BLaER1 treated with 17β-estradiol and CSF1 and Interleukin-3, amounts not matched to agents 10 nM and 100 nM (cell line): ENCODE measurements at regions not wholly inside any gene's neighbourhood (a gene's known extent, or its start where the extent isn't known, plus 50 kb on each side); places are given as distances from the start of the nearest gene placed in this dataset.

Source experiments
- H3K27ac ChIP-seq, 11 experiments: shearing (Covaris generic); formaldehyde crosslinking; 2 replicates each; pipeline ENCODE4 v1.8.1; 2022
- H3K27me3 ChIP-seq, 11 experiments: shearing (Covaris generic); formaldehyde crosslinking; 2 replicates each; pipeline ENCODE4 v1.8.1; 2022
- H3K36me3 ChIP-seq, 11 experiments: shearing (Covaris generic); formaldehyde crosslinking; 2 replicates each; pipeline ENCODE4 v1.8.1; 2022
- H3K4me1 ChIP-seq, 10 experiments: shearing (Covaris generic); formaldehyde crosslinking; 2 replicates each; pipeline ENCODE4 v1.8.1; 2022
- H3K4me2 ChIP-seq, 11 experiments: shearing (Covaris generic); formaldehyde crosslinking; 2 replicates each; pipeline ENCODE4 v1.8.1; 2022
- H3K4me3 ChIP-seq, 10 experiments: shearing (Covaris generic); formaldehyde crosslinking; 2 replicates each; pipeline ENCODE4 v1.8.1; 2022
- H3K9ac ChIP-seq, 11 experiments: shearing (Covaris generic); formaldehyde crosslinking; 2 replicates each; pipeline ENCODE4 v1.8.1; 2022
- H3K9me3 ChIP-seq, 11 experiments: shearing (Covaris generic); formaldehyde crosslinking; replicated peaks in 1 of 11; 2 replicates each; pipeline ENCODE4 v1.8.1; 2022
- H4K20me1 ChIP-seq, 11 experiments: shearing (Covaris generic); formaldehyde crosslinking; 2 replicates each; pipeline ENCODE4 v1.8.1; 2022
- Cebpa-rat ChIP-seq, 11 experiments: shearing (Covaris generic); IDR thresholded peaks; 2 replicates each; pipeline ENCODE4 v1.8.1; 2022

- H3K9me3 ChIP-seq = peaks cover 0 to 7% (median 0%) of the 10 kb centered on the region in 11 experiments; a peak in 1 of 22 replicates
- H3K9ac ChIP-seq = no peak overlapping the region
- TF ChIP-seq Cebpa-rat (IDR thresholded peaks at IDR 0.05) = no peak
- H3K27ac ChIP-seq = no peak overlapping the region
- no peaks in the 10 kb centered on the region for H3K27me3 ChIP-seq
- no peaks in the 10 kb centered on the region for H4K20me1 ChIP-seq
- H3K36me3 ChIP-seq = no peaks in the 10 kb centered on the region
- H3K4me2 ChIP-seq = no peak overlapping the region
- H3K4me1 ChIP-seq = no peaks in the 10 kb centered on the region
- H3K4me3 ChIP-seq = no peak overlapping the region
These were observed 190.6 kb downstream of the MFSD1 start for GRCh38 chr3:158992463-158992862.

GRCh38 chr3:158994386-158994785, 192.5 kb downstream of the MFSD1 start:
- H4K20me1 ChIP-seq = no peaks in the 10 kb centered on the region
- no peak for TF ChIP-seq Cebpa-rat (IDR thresholded peaks at IDR 0.05)
- H3K36me3 ChIP-seq = no peaks in the 10 kb centered on the region
- no peak overlapping the region for H3K9ac ChIP-seq
- peaks cover 0 to 7% (median 0%) of the 10 kb centered on the region in 11 experiments; a peak in 1 of 22 replicates for H3K9me3 ChIP-seq
- no peaks in the 10 kb centered on the region for H3K4me1 ChIP-seq
- H3K4me3 ChIP-seq = no peak overlapping the region
- H3K27me3 ChIP-seq = no peaks in the 10 kb centered on the region
- no peak overlapping the region for H3K4me2 ChIP-seq
- no peak overlapping the region for H3K27ac ChIP-seq

GRCh38 chr3:159001711-159002110, 199.9 kb downstream of the MFSD1 start:
- Histone ChIP-seq H3K4me3 (no peak overlapping the region), H3K27me3 (no peaks in the 10 kb centered on the region), H4K20me1 (no peaks in the 10 kb centered on the region), H3K9ac (no peak overlapping the region), H3K9me3 (no peaks in the 10 kb centered on the region), H3K4me2 (no peak overlapping the region), H3K4me1 (no peaks in the 10 kb centered on the region), H3K36me3 (no peaks in the 10 kb centered on the region), H3K27ac (no peak overlapping the region)
- TF ChIP-seq Cebpa-rat (IDR thresholded peaks at IDR 0.05) = no peak

GRCh38 chr3:159005137-159005536, 203.3 kb downstream of the MFSD1 start:
- Histone ChIP-seq H3K9me3 (no peaks in the 10 kb centered on the region), H3K36me3 (no peaks in the 10 kb centered on the region), H3K9ac (no peak overlapping the region), H3K27me3 (no peaks in the 10 kb centered on the region), H3K4me3 (no peak overlapping the region), H4K20me1 (no peaks in the 10 kb centered on the region), H3K4me2 (no peak overlapping the region), H3K4me1 (peaks cover 0 to 4% (median 0%) of the 10 kb centered on the region in 10 experiments; a peak in 1 of 20 replicates), H3K27ac (no peak overlapping the region)
- no peak for TF ChIP-seq Cebpa-rat (IDR thresholded peaks at IDR 0.05)

- Histone ChIP-seq H4K20me1 (no peaks in the 10 kb centered on the region), H3K4me3 (no peak overlapping the region), H3K9ac (no peak overlapping the region), H3K27me3 (no peaks in the 10 kb centered on the region), H3K4me1 (peaks cover 0 to 4% (median 0%) of the 10 kb centered on the region in 10 experiments; a peak in 1 of 20 replicates), H3K36me3 (no peaks in the 10 kb centered on the region), H3K27ac (no peak overlapping the region), H3K4me2 (no peak overlapping the region), H3K9me3 (peaks cover 0 to 3% (median 0%) of the 10 kb centered on the region in 11 experiments; a peak in 1 of 22 replicates)
- TF ChIP-seq Cebpa-rat (IDR thresholded peaks at IDR 0.05) = no peak
These were observed 205.5 kb downstream of the MFSD1 start for GRCh38 chr3:159007331-159007730.

- H3K4me3 ChIP-seq = no peak overlapping the region
- H3K4me2 ChIP-seq = no peak overlapping the region
- no peaks in the 10 kb centered on the region for H3K27me3 ChIP-seq
- no peaks in the 10 kb centered on the region for H3K36me3 ChIP-seq
- H3K4me1 ChIP-seq = peaks cover 0 to 4% (median 0%) of the 10 kb centered on the region in 10 experiments; a peak in 1 of 20 replicates
- no peak for TF ChIP-seq Cebpa-rat (IDR thresholded peaks at IDR 0.05)
- H3K9me3 ChIP-seq = peaks cover 0 to 3% (median 0%) of the 10 kb centered on the region in 11 experiments; a peak in 1 of 22 replicates
- no peak overlapping the region for H3K27ac ChIP-seq
- H4K20me1 ChIP-seq = no peaks in the 10 kb centered on the region
- no peak overlapping the region for H3K9ac ChIP-seq
These were observed 206.5 kb downstream of the MFSD1 start for GRCh38 chr3:159008401-159008800.

- Histone ChIP-seq H3K4me1 (no peaks in the 10 kb centered on the region), H3K9me3 (peaks cover 23 to 30% (median 26%) of the 10 kb centered on the region in 11 experiments), H3K27ac (no peak overlapping the region), H3K27me3 (no peaks in the 10 kb centered on the region), H3K4me2 (no peak overlapping the region), H3K36me3 (peaks cover 0 to 7% (median 0%) of the 10 kb centered on the region in 11 experiments; a peak in 2 of 22 replicates), H3K9ac (no peak overlapping the region), H4K20me1 (no peaks in the 10 kb centered on the region), H3K4me3 (no peak overlapping the region)
- TF ChIP-seq Cebpa-rat (IDR thresholded peaks at IDR 0.05) = no peak
These were observed 216.5 kb downstream of the MFSD1 start for GRCh38 chr3:159018341-159018740.

- H3K4me1 ChIP-seq = no peaks in the 10 kb centered on the region
- peaks cover 37 to 54% (median 48%) of the 10 kb centered on the region in 11 experiments for H3K9me3 ChIP-seq
These were observed 223.9 kb downstream of the MFSD1 start for GRCh38 chr3:159025733-159026132.

GRCh38 chr3:159026510-159026909, 224.7 kb downstream of the MFSD1 start:
- H3K4me3 ChIP-seq = no peak overlapping the region
- H3K27ac ChIP-seq = no peak overlapping the region
- peaks cover 32 to 49% (median 40%) of the 10 kb centered on the region in 11 experiments for H3K9me3 ChIP-seq
- no peaks in the 10 kb centered on the region for H3K4me1 ChIP-seq
- TF ChIP-seq Cebpa-rat (IDR thresholded peaks at IDR 0.05) = no peak
- H3K27me3 ChIP-seq = no peaks in the 10 kb centered on the region
- H4K20me1 ChIP-seq = no peaks in the 10 kb centered on the region
- peaks cover 0 to 7% (median 0%) of the 10 kb centered on the region in 11 experiments; a peak in 2 of 22 replicates for H3K36me3 ChIP-seq
- H3K4me2 ChIP-seq = no peak overlapping the region
- no peak overlapping the region for H3K9ac ChIP-seq

More at GRCh38 chr3:159025733-159026132, 223.9 kb downstream of the MFSD1 start:
- no peak overlapping the region for H3K9ac ChIP-seq
- H3K4me2 ChIP-seq = no peak overlapping the region
- H4K20me1 ChIP-seq = no peaks in the 10 kb centered on the region
- H3K4me3 ChIP-seq = no peak overlapping the region
- no peaks in the 10 kb centered on the region for H3K27me3 ChIP-seq
- no peak overlapping the region for H3K27ac ChIP-seq
- H3K36me3 ChIP-seq = peaks cover 0 to 7% (median 0%) of the 10 kb centered on the region in 11 experiments; a peak in 2 of 22 replicates
- TF ChIP-seq Cebpa-rat (IDR thresholded peaks at IDR 0.05) = no peak

GRCh38 chr3:159028706-159029105, 226.9 kb downstream of the MFSD1 start:
- H3K9ac ChIP-seq = no peak overlapping the region
- no peak overlapping the region for H3K4me3 ChIP-seq
- H3K27ac ChIP-seq = no peak overlapping the region
- no peaks in the 10 kb centered on the region for H3K27me3 ChIP-seq
- H3K9me3 ChIP-seq = peaks cover 10 to 27% (median 19%) of the 10 kb centered on the region in 11 experiments; a peak in 21 of 22 replicates
- no peaks in the 10 kb centered on the region for H3K36me3 ChIP-seq
- no peak for TF ChIP-seq Cebpa-rat (IDR thresholded peaks at IDR 0.05)
- no peak overlapping the region for H3K4me2 ChIP-seq
- H3K4me1 ChIP-seq = no peaks in the 10 kb centered on the region
- H4K20me1 ChIP-seq = no peaks in the 10 kb centered on the region
